H1 (cell line): ENCODE measurements at regions not wholly inside any gene's neighbourhood (a gene's known extent, or its start where the extent isn't known, plus 50 kb on each side); places are given as distances from the start of the nearest gene placed in this dataset.

ENCODE experiments used
- CTCF ChIA-PET: fragments of 300-600 bp; sonication (Branson Sonifier 250); formaldehyde crosslinking; loops from one replicate; lab custom pipeline; 2021; ENCODE audit not compliant: partially characterized antibody; lab: Charles Lee
- POLR2A ChIA-PET: fragments of 300-600 bp; sonication (Branson Sonifier 250); formaldehyde crosslinking; loops from one replicate; lab custom pipeline; 2021; ENCODE audit warnings: inconsistent platforms; ENCODE audit not compliant: partially characterized antibody; lab: Charles Lee
- DNase-seq, 2 experiments: peaks; one replicate each; pipeline versions ENCODE4 v3.0.0 to v3.0.0-alpha.2; 2010 to 2022; ENCODE audit warnings: low spot score in 2 of 2, low read depth in 1 of 2, mixed read lengths in 1 of 2
- FAIRE-seq: peaks from 2 replicates; lab custom pipeline; 2011; peaks lifted over from hg19 to GRCh38; lab: Jason Lieb, UNC
- H2AFZ ChIP-seq: 2 replicates; pipeline ENCODE4 v1.8.1; 2012; ENCODE audit warnings: low read length, inconsistent platforms
- H2AK5ac ChIP-seq: 2 replicates; pipeline ENCODE4 v1.6.1; 2013; ENCODE audit warnings: low read depth, low read length
- H2BK120ac ChIP-seq: replicated peaks from 2 replicates; pipeline ENCODE3; 2013; ENCODE audit warnings: low read depth, low read length, inconsistent platforms
- H2BK12ac ChIP-seq: 2 replicates; pipeline ENCODE4 v1.6.1; 2013; ENCODE audit warnings: low read depth, low read length
- H2BK15ac ChIP-seq: 2 replicates; pipeline ENCODE4 v1.6.1; 2013; ENCODE audit warnings: low read length
- H2BK20ac ChIP-seq: 2 replicates; pipeline ENCODE4 v1.6.1; 2013; ENCODE audit warnings: low read length
- H2BK5ac ChIP-seq: 2 replicates; pipeline ENCODE4 v1.6.1; 2013; ENCODE audit warnings: low read depth, low read length
- H3K14ac ChIP-seq: 2 replicates; pipeline ENCODE4 v1.6.1; 2013; ENCODE audit warnings: inconsistent platforms; ENCODE audit not compliant: insufficient read length
- H3K18ac ChIP-seq: 2 replicates; pipeline ENCODE4 v1.6.1; 2013; ENCODE audit warnings: low read length; ENCODE audit errors: extremely low read depth
- H3K23ac ChIP-seq: 2 replicates; pipeline ENCODE4 v1.6.1; 2013; ENCODE audit warnings: inconsistent platforms; ENCODE audit not compliant: insufficient read length
- H3K23me2 ChIP-seq: 2 replicates; pipeline ENCODE4 v1.6.1; 2013; ENCODE audit warnings: low read depth, low read length
- H3K27ac ChIP-seq: 2 replicates; pipeline ENCODE4 v1.6.1; 2011; ENCODE audit warnings: low read depth, low read length, inconsistent platforms
- H3K27me3 ChIP-seq, 4 experiments: replicated peaks in 1 of 4; 1 replicate in 1 of 4; 2 replicates in 3 of 4; pipeline versions ENCODE4 v1.6.1 to v1.8.1; 2011 to 2013; ENCODE audit warnings: low read length in 3 of 4, mild to moderate bottlenecking in 3 of 4, inconsistent platforms in 2 of 4, mixed read lengths in 2 of 4, moderate library complexity in 1 of 4; ENCODE audit not compliant: control insufficient read depth in 3 of 4, insufficient read depth in 3 of 4; ENCODE audit errors: extremely low read depth in 1 of 4
- H3K36me3 ChIP-seq, 4 experiments: 2 replicates each; pipeline versions ENCODE4 v1.6.1 to v1.8.1; 2011 to 2013; ENCODE audit warnings: mild to moderate bottlenecking in 4 of 4, low read length in 3 of 4, moderate library complexity in 2 of 4, control low read depth in 1 of 4, inconsistent platforms in 1 of 4; ENCODE audit not compliant: insufficient read depth in 4 of 4, control insufficient read depth in 2 of 4
- H3K4ac ChIP-seq: replicated peaks from 2 replicates; pipeline ENCODE3; 2013; ENCODE audit warnings: low read length, low read depth, mixed read lengths, inconsistent platforms; ENCODE audit not compliant: insufficient read length
- H3K4me1 ChIP-seq, 4 experiments: replicated peaks in 1 of 4; 1 replicate in 1 of 4; 2 replicates in 3 of 4; pipeline versions ENCODE4 v1.6.1 to v1.8.1; 2011 to 2013; ENCODE audit warnings: low read length in 3 of 4, inconsistent platforms in 2 of 4, mixed read lengths in 1 of 4; ENCODE audit not compliant: insufficient read depth in 4 of 4, control insufficient read depth in 3 of 4
- H3K4me2 ChIP-seq, 2 experiments: 2 replicates each; pipeline versions ENCODE4 v1.6.1 to v1.8.1; 2011 to 2013; ENCODE audit warnings: low read depth in 2 of 2, low read length in 2 of 2, control low read depth in 1 of 2, inconsistent platforms in 1 of 2, mild to moderate bottlenecking in 1 of 2; ENCODE audit not compliant: insufficient read depth in 1 of 2
- H3K4me3 ChIP-seq, 4 experiments: fragments of 200-600, 300-600 bp in 1 of 4; sonication (generic), shearing (Covaris generic), sonication (Bioruptor Twin) in 1 of 4; 2 replicates each; pipeline versions ENCODE4 v1.5.1 to v1.8.1; 2011 to 2016; ENCODE audit warnings: low read length in 4 of 4, low read depth in 3 of 4, control low read depth in 2 of 4, inconsistent platforms in 2 of 4, mild to moderate bottlenecking in 2 of 4, mixed read lengths in 1 of 4, moderate library complexity in 1 of 4; ENCODE audit not compliant: insufficient read depth in 2 of 4; ENCODE audit errors: extremely low read depth in 1 of 4
- H3K56ac ChIP-seq: replicated peaks from 2 replicates; pipeline ENCODE3; 2013; ENCODE audit warnings: low read depth, mild to moderate bottlenecking, mixed read lengths, low read length, inconsistent platforms; ENCODE audit not compliant: insufficient read length
- H3K79me1 ChIP-seq: 2 replicates; pipeline ENCODE4 v1.6.1; 2013; ENCODE audit warnings: low read depth, low read length, control low read depth
- H3K79me2 ChIP-seq, 2 experiments: 2 replicates each; pipeline versions ENCODE4 v1.6.1 to v1.8.1; 2012 to 2013; ENCODE audit warnings: low read length in 2 of 2, mild to moderate bottlenecking in 2 of 2, inconsistent platforms in 1 of 2; ENCODE audit not compliant: insufficient read depth in 2 of 2, control insufficient read depth in 1 of 2
- H3K9ac ChIP-seq, 4 experiments: replicated peaks in 1 of 4; 1 replicate in 1 of 4; 2 replicates in 3 of 4; pipeline versions ENCODE4 v1.6.1 to v1.8.1; 2011 to 2013; ENCODE audit warnings: low read depth in 3 of 4, low read length in 3 of 4, control low read depth in 2 of 4, mild to moderate bottlenecking in 2 of 4, moderate library complexity in 2 of 4, inconsistent platforms in 1 of 4; ENCODE audit errors: extremely low read depth in 1 of 4
- H3K9me3 ChIP-seq, 2 experiments: 2 replicates each; pipeline versions ENCODE4 v1.6.1 to v1.8.1; 2012 to 2013; ENCODE audit warnings: mild to moderate bottlenecking in 2 of 2, moderate library complexity in 2 of 2, control low read depth in 1 of 2, inconsistent platforms in 1 of 2, low read depth in 1 of 2, low read length in 1 of 2, mixed read lengths in 1 of 2; ENCODE audit not compliant: insufficient read depth in 2 of 2
- H4K20me1 ChIP-seq, 2 experiments: replicated peaks in 1 of 2; 2 replicates each; pipeline versions ENCODE3 to v1.8.1; 2011 to 2013; ENCODE audit warnings: inconsistent platforms in 2 of 2, low read length in 2 of 2, mild to moderate bottlenecking in 1 of 2; ENCODE audit not compliant: insufficient read depth in 2 of 2, control insufficient read depth in 1 of 2
- H4K5ac ChIP-seq: 2 replicates; pipeline ENCODE4 v1.6.1; 2013; ENCODE audit warnings: low read length, low read depth, mixed read lengths, inconsistent platforms; ENCODE audit not compliant: insufficient read length
- H4K8ac ChIP-seq: 2 replicates; pipeline ENCODE4 v1.8.0; 2013; ENCODE audit warnings: mild to moderate bottlenecking, moderate library complexity, low read length, inconsistent platforms; ENCODE audit not compliant: insufficient read depth; ENCODE audit errors: extremely low read depth
- H4K91ac ChIP-seq: replicated peaks from 2 replicates; pipeline ENCODE3; 2013; ENCODE audit warnings: low read length, mixed read lengths, inconsistent platforms; ENCODE audit not compliant: insufficient read length
- ASH2L ChIP-seq: fragments of 200-600, 300-600 bp; sonication (generic); IDR thresholded peaks from one replicate; pipeline ENCODE4 v1.7.1; 2017; ENCODE audit warnings: low read length
- CHD1 ChIP-seq: IDR thresholded peaks from 2 replicates; pipeline ENCODE4 v1.6.1; 2012; ENCODE audit warnings: low read depth, low read length, improper control_type of control experiment
- CREB1 ChIP-seq: IDR thresholded peaks from 2 replicates; pipeline ENCODE4 v1.6.1; 2012; ENCODE audit warnings: inconsistent platforms
- EZH2 ChIP-seq: fragments of 200-600 bp; sonication (generic); IDR thresholded peaks from 2 replicates; pipeline ENCODE4 v1.7.1; 2012; ENCODE audit warnings: low read depth, mild to moderate bottlenecking, moderate library complexity, low read length, inconsistent platforms; ENCODE audit not compliant: severe bottlenecking
- POLR2AphosphoS5 ChIP-seq: IDR thresholded peaks from 2 replicates; pipeline ENCODE4 v1.6.1; 2011; ENCODE audit warnings: low read depth, low read length
- YY1 ChIP-seq: IDR thresholded peaks from 2 replicates; pipeline ENCODE4 v1.6.1; 2011; ENCODE audit warnings: low read depth, mild to moderate bottlenecking, low read length
- WGBS, 2 experiments: shearing (Covaris generic) in 1 of 2; methylation state at CpG; one replicate each; pipeline versions ENCODE4 v1.1.6 to v1.1.7; 2013 to 2015; ENCODE audit warnings: low lambda C conversion rate in 2 of 2, mixed read lengths in 2 of 2, inconsistent platforms in 1 of 2, low coverage in 1 of 2, missing lambda C conversion rate in 1 of 2; ENCODE audit not compliant: insufficient replicate concordance in 2 of 2, insufficient coverage in 1 of 2, insufficient read length in 1 of 2; ENCODE audit errors: extremely low coverage in 1 of 2, missing lambda C conversion rate in 1 of 2; 5-methylcytosine and 5-hydroxymethylcytosine counted together

GRCh38 chr3:59422312-59422711, 372.5 kb upstream of the CFAP20DC start:
- Histone ChIP-seq H4K91ac (no peak overlapping the region), H2BK15ac (no peak overlapping the region), H3K79me2 (no peaks in the 10 kb centered on the region), H3K36me3 (no peaks in the 10 kb centered on the region), H3K4me1 (no peaks in the 10 kb centered on the region; a peak in 1 of 7 replicates), H3K18ac (no peak overlapping the region), H3K14ac (no peak overlapping the region), H4K8ac (no peak overlapping the region), H3K4me3 (no peak overlapping the region), H3K56ac (no peak overlapping the region), H2BK20ac (no peak overlapping the region), H2AFZ (no peak overlapping the region), H2BK120ac (no peak overlapping the region), H3K27me3 (no peaks in the 10 kb centered on the region), H2AK5ac (no peak overlapping the region), H3K9me3 (no peaks in the 10 kb centered on the region), H2BK12ac (no peak overlapping the region), H3K4ac (no peak overlapping the region), H3K9ac (no peak overlapping the region), H3K23me2 (no peaks in the 10 kb centered on the region), H4K5ac (no peak overlapping the region), H3K23ac (no peak overlapping the region), H3K27ac (no peak overlapping the region), H3K79me1 (no peaks in the 10 kb centered on the region), H4K20me1 (no peaks in the 10 kb centered on the region), H2BK5ac (no peak overlapping the region), H3K4me2 (no peak overlapping the region)
- DNase-seq (no peak), FAIRE-seq (no peak)
- WGBS, 2 experiments = 93% methylated on average over 4 of the region's 4 CpGs; no CpG with 5 or more reads in 1 of the 2 experiments
- POLR2A ChIA-PET = no interaction called here
- CTCF ChIA-PET = interaction anchor here (1.5 kb wide), 1 partner anchor 8 kb away, joined by 4 read pairs; no protein-coding TSS in a partner anchor
- TF ChIP-seq EZH2 (no peak), POLR2AphosphoS5 (no peak), ASH2L (no peak), YY1 (no peak), CREB1 (no peak), CHD1 (no peak)
